Vagina (tissue), 2 donors: ENCODE measurements at regions not wholly inside any gene's neighbourhood (a gene's known extent, or its start where the extent isn't known, plus 50 kb on each side); places are given as distances from the start of the nearest gene placed in this dataset.

Experiments used
- POLR2A ChIP-seq, 2 donors: fragments of 450-650 bp; IDR thresholded peaks; one replicate each; pipeline ENCODE4 v1.6.1; 2017; ENCODE audit warnings: antibody characterized with exemption in 2 of 2, mild to moderate bottlenecking in 2 of 2, moderate library complexity in 2 of 2
- POLR2AphosphoS5 ChIP-seq, 2 donors: sonication (generic); formaldehyde crosslinking; IDR thresholded peaks; one replicate each; pipeline ENCODE4 v1.9.0; 2017; ENCODE audit warnings: antibody characterized with exemption in 2 of 2, mild to moderate bottlenecking in 2 of 2, low read depth in 1 of 2; ENCODE audit not compliant: insufficient read depth in 1 of 2
- TF ChIP-seq, protein P1 (sequence below), 3 experiments: fragments of 450-650 bp in 2 of 3; fragments of 200-600 bp in 1 of 3; sonication (generic) in 1 of 3; IDR thresholded peaks; one replicate each; pipeline ENCODE4 v1.5.1; 2017 to 2019; ENCODE audit warnings: antibody characterized with exemption in 3 of 3, mild to moderate bottlenecking in 2 of 3, moderate library complexity in 2 of 3

- TF ChIP-seq, protein P1, sequence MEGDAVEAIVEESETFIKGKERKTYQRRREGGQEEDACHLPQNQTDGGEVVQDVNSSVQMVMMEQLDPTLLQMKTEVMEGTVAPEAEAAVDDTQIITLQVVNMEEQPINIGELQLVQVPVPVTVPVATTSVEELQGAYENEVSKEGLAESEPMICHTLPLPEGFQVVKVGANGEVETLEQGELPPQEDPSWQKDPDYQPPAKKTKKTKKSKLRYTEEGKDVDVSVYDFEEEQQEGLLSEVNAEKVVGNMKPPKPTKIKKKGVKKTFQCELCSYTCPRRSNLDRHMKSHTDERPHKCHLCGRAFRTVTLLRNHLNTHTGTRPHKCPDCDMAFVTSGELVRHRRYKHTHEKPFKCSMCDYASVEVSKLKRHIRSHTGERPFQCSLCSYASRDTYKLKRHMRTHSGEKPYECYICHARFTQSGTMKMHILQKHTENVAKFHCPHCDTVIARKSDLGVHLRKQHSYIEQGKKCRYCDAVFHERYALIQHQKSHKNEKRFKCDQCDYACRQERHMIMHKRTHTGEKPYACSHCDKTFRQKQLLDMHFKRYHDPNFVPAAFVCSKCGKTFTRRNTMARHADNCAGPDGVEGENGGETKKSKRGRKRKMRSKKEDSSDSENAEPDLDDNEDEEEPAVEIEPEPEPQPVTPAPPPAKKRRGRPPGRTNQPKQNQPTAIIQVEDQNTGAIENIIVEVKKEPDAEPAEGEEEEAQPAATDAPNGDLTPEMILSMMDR (IDR thresholded peaks at IDR 0.05) = no peak
- TF ChIP-seq POLR2A (IDR thresholded peaks at IDR 0.05) = no peak
- no peak for TF ChIP-seq POLR2AphosphoS5 (IDR thresholded peaks at IDR 0.05; ENCODE audit: insufficient read depth in 1 of 2, low read depth in 1 of 2)
Observed at GRCh38 chr16:86216591-86216990, 293.7 kb upstream of the FOXF1 start.
